Ovary (tissue), 7 donors: ENCODE measurements at regions not wholly inside any gene's neighbourhood (a gene's known extent, or its start where the extent isn't known, plus 50 kb on each side); places are given as distances from the start of the nearest gene placed in this dataset.

ENCODE experiments used
- DNase-seq, 5 donors: peaks; one replicate each; pipeline ENCODE4 v3.0.0-alpha.2; 2019 to 2020
- H3K27ac ChIP-seq, 2 donors: fragments of 200-600 bp; one replicate each; pipeline versions ENCODE4 v1.5.1 to v1.8.0; 2019 to 2022
- H3K27me3 ChIP-seq: fragments of 200-600 bp; one replicate; pipeline ENCODE4 v1.8.0; 2022
- H3K36me3 ChIP-seq: fragments of 200-600 bp; sonication (generic); one replicate; pipeline ENCODE4 v1.5.1; 2019
- H3K4me1 ChIP-seq: one replicate; pipeline ENCODE4 v1.8.1; 2013; ENCODE audit warnings: mild to moderate bottlenecking, moderate library complexity; ENCODE audit not compliant: insufficient read depth
- H3K4me3 ChIP-seq: fragments of 200-600 bp; sonication (generic); one replicate; pipeline ENCODE4 v1.5.1; 2017
- H3K9me3 ChIP-seq, 2 donors: fragments of 200-600 bp in 1 of 2; sonication (generic) in 1 of 2; one replicate each; pipeline versions ENCODE4 v1.5.1 to v1.8.1; 2013 to 2019; ENCODE audit warnings: mild to moderate bottlenecking in 1 of 2, moderate library complexity in 1 of 2
- CTCF ChIP-seq, 3 donors: fragments of 450-650 bp in 2 of 3; fragments of 200-600 bp in 1 of 3; IDR thresholded peaks; one replicate each; pipeline versions ENCODE4 v1.5.1 to v1.8.0; 2016 to 2022; ENCODE audit warnings: antibody characterized with exemption in 3 of 3, mild to moderate bottlenecking in 1 of 3
- EP300 ChIP-seq: sonication (generic); formaldehyde crosslinking; IDR thresholded peaks from one replicate; pipeline ENCODE4 v1.6.1; 2017; ENCODE audit warnings: antibody characterized with exemption
- POLR2A ChIP-seq: fragments of 450-650 bp; IDR thresholded peaks from one replicate; pipeline ENCODE4 v1.6.1; 2017; ENCODE audit warnings: antibody characterized with exemption, mild to moderate bottlenecking, moderate library complexity
- WGBS, 3 donors: extraction: QIAGEN DNeasy Blood & Tissue Kit in 1 of 3; methylation state at CpG; one replicate each; pipeline versions ENCODE4 v1.1.5 to v1.1.7; 2013 to 2017; 5-methylcytosine and 5-hydroxymethylcytosine counted together
- intact Hi-C, 4 donors: fragments of 100-400 bp; cut with DNase I; formaldehyde crosslinking; loops; one replicate each; pipeline versions ENCODE4 v1.11.0 to v1.15.1; 2022 to 2023
- donor health status: DM: no; HTN: no; CAD: no; lungs with moderate emphysema.
- donor health status: DM: no; HTN: no; CAD: no.
- donor health status: Bipolar disorder and iron deficiency.
- donor health status: DM: no; HTN: no; CAD: no.
- donor health status: DM: yes; HTN: yes; CAD: no.

GRCh38 chr1:187474336-187474735, 645.6 kb downstream of the PLA2G4A start:
- 13 to 23% (median 17%) methylated on average over 2 of the region's 2 CpGs for WGBS, 3 donors
- Histone ChIP-seq H3K4me1 (no peaks in the 10 kb centered on the region), H3K4me3 (no peak overlapping the region), H3K27me3 (no peaks in the 10 kb centered on the region), H3K36me3 (no peaks in the 10 kb centered on the region), H3K9me3 (no peaks in the 10 kb centered on the region), H3K27ac (no peak overlapping the region)
- intact Hi-C loops = no loop called here
- no peak for TF ChIP-seq POLR2A
- TF ChIP-seq CTCF (IDR thresholded peaks at IDR 0.05) = no peak
- TF ChIP-seq EP300 = no peak
- no peak for DNase-seq

- H3K4me3 ChIP-seq = no peak overlapping the region
- no peak for DNase-seq
- intact Hi-C loops = no loop called here
- 70 to 72% (median 71%) methylated on average over 3 of the region's 3 CpGs for WGBS, 3 donors
- H3K27ac ChIP-seq = no peak overlapping the region
- H3K9me3 ChIP-seq = no peaks in the 10 kb centered on the region
- TF ChIP-seq EP300 (no peak), CTCF (IDR thresholded peaks at IDR 0.05) (no peak), POLR2A (no peak)
- no peaks in the 10 kb centered on the region for H3K27me3 ChIP-seq
- no peaks in the 10 kb centered on the region for H3K36me3 ChIP-seq
- no peaks in the 10 kb centered on the region for H3K4me1 ChIP-seq
These were observed 647.9 kb downstream of the PLA2G4A start for GRCh38 chr1:187476671-187477070.

- 71 to 86% (median 83%) methylated on average over 2 of the region's 2 CpGs for WGBS, 3 donors
- Histone ChIP-seq H3K36me3 (no peaks in the 10 kb centered on the region), H3K27me3 (no peaks in the 10 kb centered on the region), H3K9me3 (no peaks in the 10 kb centered on the region), H3K4me1 (no peaks in the 10 kb centered on the region), H3K4me3 (no peak overlapping the region), H3K27ac (no peak overlapping the region)
- intact Hi-C loops = no loop called here
- no peak for TF ChIP-seq POLR2A
- TF ChIP-seq EP300 = no peak
- TF ChIP-seq CTCF (IDR thresholded peaks at IDR 0.05) = no peak
- DNase-seq = no peak
These were observed 648.4 kb downstream of the PLA2G4A start for GRCh38 chr1:187477103-187477502.

- no peak for DNase-seq
These were observed 648.8 kb downstream of the PLA2G4A start for GRCh38 chr1:187477535-187477934.

More at GRCh38 chr1:187477535-187477934, 648.8 kb downstream of the PLA2G4A start:
- no peak overlapping the region for H3K27ac ChIP-seq
- H3K27me3 ChIP-seq = no peaks in the 10 kb centered on the region
- 45 to 55% (median 48%) methylated on average over 4 of the region's 4 CpGs for WGBS, 3 donors
- H3K9me3 ChIP-seq = no peaks in the 10 kb centered on the region
- no peak for TF ChIP-seq EP300
- no peak for TF ChIP-seq CTCF (IDR thresholded peaks at IDR 0.05)
- no peak for TF ChIP-seq POLR2A
- no peaks in the 10 kb centered on the region for H3K36me3 ChIP-seq
- intact Hi-C loops = no loop called here
- no peaks in the 10 kb centered on the region for H3K4me1 ChIP-seq
- H3K4me3 ChIP-seq = no peak overlapping the region
